PC-3 (cell line): ENCODE measurements at regions not wholly inside any gene's neighbourhood (a gene's known extent, or its start where the extent isn't known, plus 50 kb on each side); places are given as distances from the start of the nearest gene placed in this dataset.

Experiments
- CTCF ChIP-seq: fragments of 300-600 bp; sonication (generic); conservative IDR thresholded peaks from 2 replicates; pipeline ENCODE4 v1.5.1; 2017; ENCODE audit warnings: antibody characterized with exemption, low read depth, mild to moderate bottlenecking, low read length
- EZH2 ChIP-seq: fragments of 300-600 bp; sonication (generic); IDR thresholded peaks from one replicate; pipeline ENCODE4 v1.6.1; 2017; ENCODE audit warnings: antibody characterized with exemption, mild to moderate bottlenecking, low read length; ENCODE audit not compliant: unreplicated experiment

- TF ChIP-seq CTCF, result no peak
- TF ChIP-seq EZH2, result no peak
Measured at GRCh38 chr7:145582742-145583303, 533.8 kb upstream of the CNTNAP2 start.
